ENCODE measurements at regions not wholly inside any gene's neighbourhood (a gene's known extent, or its start where the extent isn't known, plus 50 kb on each side); places are given as distances from the start of the nearest gene placed in this dataset.

DNA sequence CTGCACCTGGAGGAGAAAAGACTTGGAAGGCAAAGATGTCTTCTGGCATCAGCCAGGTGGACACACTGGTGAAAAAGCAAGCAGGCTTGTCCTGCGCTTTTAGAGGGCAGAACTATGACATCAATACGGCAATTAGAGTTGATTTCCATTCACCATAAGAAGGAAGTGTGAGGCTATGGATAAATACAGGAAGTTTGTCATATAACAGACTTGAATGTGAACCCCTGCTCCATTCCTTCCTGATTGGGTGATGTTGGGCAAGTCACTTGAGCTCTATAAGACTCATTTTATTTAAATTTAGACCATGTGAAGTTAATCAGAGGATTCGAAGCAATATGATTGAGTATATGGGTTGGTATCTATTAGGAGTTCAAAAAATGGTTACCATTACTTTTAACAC, 137.8 kb downstream of the PLPP3 start:
- no peaks in the 10 kb centered on the region for H3K36me3 ChIP-seq (ENCODE audit: control insufficient read depth in 2 of 2, insufficient read depth in 2 of 2, low read length in 1 of 2)
- H3K4me1 ChIP-seq (ENCODE audit: control insufficient read depth, insufficient read depth, low read length) = no peaks in the 10 kb centered on the region
- ChIA-PET CTCF (no interaction called here), POLR2A (no interaction called here), RAD21 (ENCODE audit: unreplicated experiment) (no interaction called here), SMC1A (ENCODE audit: uncharacterized antibody, unreplicated experiment) (interaction anchor here (0.5 to 1.4 kb wide), 2 partner anchors 33 to 44 kb away, joined by 3 to 4 read pairs; no protein-coding TSS in a partner anchor)
- no peak overlapping the region for H2AFZ ChIP-seq (ENCODE audit: control insufficient read depth, low read depth, low read length)
- H3K9ac ChIP-seq (ENCODE audit: control insufficient read depth, insufficient read depth, low read length) = no peak overlapping the region
- FAIRE-seq = no peak
- no peaks in the 10 kb centered on the region for H4K20me1 ChIP-seq (ENCODE audit: control insufficient read depth, insufficient read depth)
- H3K4me2 ChIP-seq (ENCODE audit: control insufficient read depth, insufficient read depth) = no peak overlapping the region
- no peak for DNase-seq (ENCODE audit: low read depth, low spot score)
- H3K4me3 ChIP-seq = no peak overlapping the region
- intact Hi-C loops (cut with micrococcal nuclease; ENCODE audit: unreplicated experiment) = no loop called here
- H3K27ac ChIP-seq (ENCODE audit: control insufficient read depth, insufficient read depth) = no peak overlapping the region
- H3K79me2 ChIP-seq (ENCODE audit: control insufficient read depth, insufficient read depth, low read length) = no peaks in the 10 kb centered on the region
- no peaks in the 10 kb centered on the region for H3K9me3 ChIP-seq (replicated peaks; ENCODE audit: control insufficient read depth, insufficient read depth, low read length)
- in situ Hi-C loops (cut with MboI) = no loop called here
- no peak for TF ChIP-seq POU2F2 (IDR thresholded peaks at IDR 0.05; ENCODE audit: borderline replicate concordance, low read depth, low read length)
- TF ChIP-seq, protein P1, sequence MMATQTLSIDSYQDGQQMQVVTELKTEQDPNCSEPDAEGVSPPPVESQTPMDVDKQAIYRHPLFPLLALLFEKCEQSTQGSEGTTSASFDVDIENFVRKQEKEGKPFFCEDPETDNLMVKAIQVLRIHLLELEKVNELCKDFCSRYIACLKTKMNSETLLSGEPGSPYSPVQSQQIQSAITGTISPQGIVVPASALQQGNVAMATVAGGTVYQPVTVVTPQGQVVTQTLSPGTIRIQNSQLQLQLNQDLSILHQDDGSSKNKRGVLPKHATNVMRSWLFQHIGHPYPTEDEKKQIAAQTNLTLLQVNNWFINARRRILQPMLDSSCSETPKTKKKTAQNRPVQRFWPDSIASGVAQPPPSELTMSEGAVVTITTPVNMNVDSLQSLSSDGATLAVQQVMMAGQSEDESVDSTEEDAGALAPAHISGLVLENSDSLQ (IDR thresholded peaks at IDR 0.05) = no peak
- TF ChIP-seq POLR2AphosphoS2 (IDR thresholded peaks at IDR 0.05; ENCODE audit: low read depth, low read length) = no peak
- no peak for TF ChIP-seq ZNF24 (IDR thresholded peaks at IDR 0.05)
- TF ChIP-seq NR2C1 (IDR thresholded peaks at IDR 0.05) = no peak
- ATAC-seq = no peak
- 49% methylated on average over 3 of the region's 3 CpGs for WGBS (ENCODE audit: insufficient coverage, insufficient replicate concordance, low lambda C conversion rate, missing lambda C conversion rate)
- peaks cover 0 to 3% of the 10 kb centered on the region in 2 experiments; a peak in 1 of 4 replicates for H3K27me3 ChIP-seq (replicated peaks in 1 of 2; ENCODE audit: control insufficient read depth in 2 of 2, insufficient read depth in 2 of 2, low read length in 1 of 2)
- no TSS peak for BruUV-seq (replicated peaks)

GRCh38 chr1:56439610-56440264, 139.6 kb downstream of the PLPP3 start:
- no peak for DNase-seq (ENCODE audit: low read depth, low spot score)
- RAD21 ChIA-PET (ENCODE audit: unreplicated experiment) = no interaction called here
- peak; percentile 69 for ATAC-seq
- no peak overlapping the region for H2AFZ ChIP-seq (ENCODE audit: control insufficient read depth, low read depth, low read length)
- CTCF ChIA-PET = no interaction called here
- no peak overlapping the region for H3K4me3 ChIP-seq
- no peaks in the 10 kb centered on the region for H3K79me2 ChIP-seq (ENCODE audit: control insufficient read depth, insufficient read depth, low read length)
- WGBS (ENCODE audit: insufficient coverage, insufficient replicate concordance, low lambda C conversion rate, missing lambda C conversion rate) = 2% methylated on average over 4 of the region's 4 CpGs
- H3K9ac ChIP-seq (ENCODE audit: control insufficient read depth, insufficient read depth, low read length) = no peak overlapping the region
- SMC1A ChIA-PET (ENCODE audit: uncharacterized antibody, unreplicated experiment) = no interaction called here
- no peaks in the 10 kb centered on the region for H3K4me1 ChIP-seq (ENCODE audit: control insufficient read depth, insufficient read depth, low read length)
- BruUV-seq (replicated peaks) = no TSS peak
- intact Hi-C loops (cut with micrococcal nuclease; ENCODE audit: unreplicated experiment) = no loop called here
- in situ Hi-C loops (cut with MboI) = no loop called here
- no peaks in the 10 kb centered on the region for H4K20me1 ChIP-seq (ENCODE audit: control insufficient read depth, insufficient read depth)
- peaks cover 0 to 3% of the 10 kb centered on the region in 2 experiments; a peak in 1 of 4 replicates for H3K27me3 ChIP-seq (replicated peaks in 1 of 2; ENCODE audit: control insufficient read depth in 2 of 2, insufficient read depth in 2 of 2, low read length in 1 of 2)
- POLR2A ChIA-PET = no interaction called here
- H3K9me3 ChIP-seq (replicated peaks; ENCODE audit: control insufficient read depth, insufficient read depth, low read length) = no peaks in the 10 kb centered on the region
- FAIRE-seq = no peak
- H3K4me2 ChIP-seq (ENCODE audit: control insufficient read depth, insufficient read depth) = no peak overlapping the region
- H3K27ac ChIP-seq (ENCODE audit: control insufficient read depth, insufficient read depth) = no peak overlapping the region
- H3K36me3 ChIP-seq (ENCODE audit: control insufficient read depth in 2 of 2, insufficient read depth in 2 of 2, low read length in 1 of 2) = no peaks in the 10 kb centered on the region
- no peak for TF ChIP-seq CBX3 (IDR thresholded peaks at IDR 0.05; ENCODE audit: borderline replicate concordance, low read depth)
- no peak for TF ChIP-seq ZNF384 (IDR thresholded peaks at IDR 0.05; ENCODE audit: borderline replicate concordance, low read depth, low read length)
- TF ChIP-seq CTCF (IDR thresholded peaks at IDR 0.05 in 2 of 3, conservative IDR thresholded peaks at IDR 0.05 in 1 of 3; ENCODE audit: control insufficient read depth in 2 of 3, extremely low read depth in 1 of 3, insufficient read depth in 1 of 3, low read depth in 3 of 3, low read length in 3 of 3) = no peak
- TF ChIP-seq RB1 (IDR thresholded peaks at IDR 0.05; ENCODE audit: borderline replicate concordance) = no peak
- TF ChIP-seq RELA (IDR thresholded peaks at IDR 0.05; ENCODE audit: borderline replicate concordance, partially characterized antibody) = no peak
- TF ChIP-seq ELK1 (IDR thresholded peaks at IDR 0.05; ENCODE audit: low read depth, low read length) = no peak
- no peak for TF ChIP-seq YBX1 (IDR thresholded peaks at IDR 0.05)
